HG02973 (cell line): ENCODE measurements at regions not wholly inside any gene's neighbourhood (a gene's known extent, or its start where the extent isn't known, plus 50 kb on each side); places are given as distances from the start of the nearest gene placed in this dataset.

Experiments used
- ATAC-seq: cut with Tn5 transposase; IDR thresholded peaks from one replicate; pipeline ENCODE4 v1.9.1; 2021; ENCODE audit warnings: moderate library complexity; ENCODE audit not compliant: unreplicated experiment

- no peak for ATAC-seq
Observed at GRCh38 chr2:176702131-176702530, 432.9 kb downstream of the MTX2 start.

- ATAC-seq = no peak
Observed at GRCh38 chr2:176704282-176704858, 435.1 kb downstream of the MTX2 start.

GRCh38 chr2:176709149-176709951 lies 440.1 kb downstream of the MTX2 start:
- ATAC-seq = no peak

GRCh38 chr2:176709991-176710390 lies 440.7 kb downstream of the MTX2 start:
- no peak for ATAC-seq

GRCh38 chr2:176710657-176711186 lies 441.5 kb downstream of the MTX2 start:
- no peak for ATAC-seq

- ATAC-seq = no peak
Observed at GRCh38 chr2:176725873-176726645, 456.8 kb downstream of the MTX2 start.

GRCh38 chr2:176727696-176728095 lies 458.5 kb downstream of the MTX2 start:
- ATAC-seq = no peak

- ATAC-seq = no peak
Observed at GRCh38 chr2:176729706-176730569, 460.7 kb downstream of the MTX2 start.

GRCh38 chr2:176732780-176733179 lies 463.5 kb downstream of the MTX2 start:
- ATAC-seq = no peak

- no peak for ATAC-seq
Observed at GRCh38 chr2:176733698-176734430, 464.6 kb downstream of the MTX2 start.

GRCh38 chr2:176734868-176735267 lies 465.6 kb downstream of the MTX2 start:
- no peak for ATAC-seq

GRCh38 chr2:176742271-176742670 lies 470.3 kb upstream of the HNRNPA3 start:
- ATAC-seq = no peak

- no peak for ATAC-seq
Observed at GRCh38 chr2:176743671-176744070, 468.9 kb upstream of the HNRNPA3 start.

GRCh38 chr2:176744146-176744545 lies 468.4 kb upstream of the HNRNPA3 start:
- ATAC-seq = no peak

- no peak for ATAC-seq
Observed at GRCh38 chr2:176745543-176746200, 466.9 kb upstream of the HNRNPA3 start.

- ATAC-seq = no peak
Observed at GRCh38 chr2:176746411-176746810, 466.2 kb upstream of the HNRNPA3 start.

- no peak for ATAC-seq
Observed at GRCh38 chr2:176747506-176747905, 465.1 kb upstream of the HNRNPA3 start.

- no peak for ATAC-seq
Observed at GRCh38 chr2:176747928-176748327, 464.7 kb upstream of the HNRNPA3 start.

- no peak for ATAC-seq
Observed at GRCh38 chr2:176748662-176749061, 463.9 kb upstream of the HNRNPA3 start.
